H1 (cell line): ENCODE measurements at regions not wholly inside any gene's neighbourhood (a gene's known extent, or its start where the extent isn't known, plus 50 kb on each side); places are given as distances from the start of the nearest gene placed in this dataset.

Experiments
- CTCF ChIA-PET: fragments of 300-600 bp; sonication (Branson Sonifier 250); formaldehyde crosslinking; loops from one replicate; lab custom pipeline; 2021; ENCODE audit not compliant: partially characterized antibody; lab: Charles Lee
- POLR2A ChIA-PET: fragments of 300-600 bp; sonication (Branson Sonifier 250); formaldehyde crosslinking; loops from one replicate; lab custom pipeline; 2021; ENCODE audit warnings: inconsistent platforms; ENCODE audit not compliant: partially characterized antibody; lab: Charles Lee
- DNase-seq, 2 experiments: peaks; one replicate each; pipeline versions ENCODE4 v3.0.0 to v3.0.0-alpha.2; 2010 to 2022; ENCODE audit warnings: low spot score in 2 of 2, low read depth in 1 of 2, mixed read lengths in 1 of 2
- FAIRE-seq: peaks from 2 replicates; lab custom pipeline; 2011; peaks lifted over from hg19 to GRCh38; lab: Jason Lieb, UNC
- H2AFZ ChIP-seq: 2 replicates; pipeline ENCODE4 v1.8.1; 2012; ENCODE audit warnings: low read length, inconsistent platforms
- H2AK5ac ChIP-seq: 2 replicates; pipeline ENCODE4 v1.6.1; 2013; ENCODE audit warnings: low read depth, low read length
- H2BK120ac ChIP-seq: replicated peaks from 2 replicates; pipeline ENCODE3; 2013; ENCODE audit warnings: low read depth, low read length, inconsistent platforms
- H2BK12ac ChIP-seq: 2 replicates; pipeline ENCODE4 v1.6.1; 2013; ENCODE audit warnings: low read depth, low read length
- H2BK15ac ChIP-seq: 2 replicates; pipeline ENCODE4 v1.6.1; 2013; ENCODE audit warnings: low read length
- H2BK20ac ChIP-seq: 2 replicates; pipeline ENCODE4 v1.6.1; 2013; ENCODE audit warnings: low read length
- H2BK5ac ChIP-seq: 2 replicates; pipeline ENCODE4 v1.6.1; 2013; ENCODE audit warnings: low read depth, low read length
- H3K14ac ChIP-seq: 2 replicates; pipeline ENCODE4 v1.6.1; 2013; ENCODE audit warnings: inconsistent platforms; ENCODE audit not compliant: insufficient read length
- H3K18ac ChIP-seq: 2 replicates; pipeline ENCODE4 v1.6.1; 2013; ENCODE audit warnings: low read length; ENCODE audit errors: extremely low read depth
- H3K23ac ChIP-seq: 2 replicates; pipeline ENCODE4 v1.6.1; 2013; ENCODE audit warnings: inconsistent platforms; ENCODE audit not compliant: insufficient read length
- H3K23me2 ChIP-seq: 2 replicates; pipeline ENCODE4 v1.6.1; 2013; ENCODE audit warnings: low read depth, low read length
- H3K27ac ChIP-seq: 2 replicates; pipeline ENCODE4 v1.6.1; 2011; ENCODE audit warnings: low read depth, low read length, inconsistent platforms
- H3K27me3 ChIP-seq, 4 experiments: replicated peaks in 1 of 4; 1 replicate in 1 of 4; 2 replicates in 3 of 4; pipeline versions ENCODE4 v1.6.1 to v1.8.1; 2011 to 2013; ENCODE audit warnings: low read length in 3 of 4, mild to moderate bottlenecking in 3 of 4, inconsistent platforms in 2 of 4, mixed read lengths in 2 of 4, moderate library complexity in 1 of 4; ENCODE audit not compliant: control insufficient read depth in 3 of 4, insufficient read depth in 3 of 4; ENCODE audit errors: extremely low read depth in 1 of 4
- H3K36me3 ChIP-seq, 4 experiments: 2 replicates each; pipeline versions ENCODE4 v1.6.1 to v1.8.1; 2011 to 2013; ENCODE audit warnings: mild to moderate bottlenecking in 4 of 4, low read length in 3 of 4, moderate library complexity in 2 of 4, control low read depth in 1 of 4, inconsistent platforms in 1 of 4; ENCODE audit not compliant: insufficient read depth in 4 of 4, control insufficient read depth in 2 of 4
- H3K4ac ChIP-seq: replicated peaks from 2 replicates; pipeline ENCODE3; 2013; ENCODE audit warnings: low read length, low read depth, mixed read lengths, inconsistent platforms; ENCODE audit not compliant: insufficient read length
- H3K4me1 ChIP-seq, 4 experiments: replicated peaks in 1 of 4; 1 replicate in 1 of 4; 2 replicates in 3 of 4; pipeline versions ENCODE4 v1.6.1 to v1.8.1; 2011 to 2013; ENCODE audit warnings: low read length in 3 of 4, inconsistent platforms in 2 of 4, mixed read lengths in 1 of 4; ENCODE audit not compliant: insufficient read depth in 4 of 4, control insufficient read depth in 3 of 4
- H3K4me2 ChIP-seq, 2 experiments: 2 replicates each; pipeline versions ENCODE4 v1.6.1 to v1.8.1; 2011 to 2013; ENCODE audit warnings: low read depth in 2 of 2, low read length in 2 of 2, control low read depth in 1 of 2, inconsistent platforms in 1 of 2, mild to moderate bottlenecking in 1 of 2; ENCODE audit not compliant: insufficient read depth in 1 of 2
- H3K4me3 ChIP-seq, 4 experiments: fragments of 200-600, 300-600 bp in 1 of 4; sonication (generic), shearing (Covaris generic), sonication (Bioruptor Twin) in 1 of 4; 2 replicates each; pipeline versions ENCODE4 v1.5.1 to v1.8.1; 2011 to 2016; ENCODE audit warnings: low read length in 4 of 4, low read depth in 3 of 4, control low read depth in 2 of 4, inconsistent platforms in 2 of 4, mild to moderate bottlenecking in 2 of 4, mixed read lengths in 1 of 4, moderate library complexity in 1 of 4; ENCODE audit not compliant: insufficient read depth in 2 of 4; ENCODE audit errors: extremely low read depth in 1 of 4
- H3K56ac ChIP-seq: replicated peaks from 2 replicates; pipeline ENCODE3; 2013; ENCODE audit warnings: low read depth, mild to moderate bottlenecking, mixed read lengths, low read length, inconsistent platforms; ENCODE audit not compliant: insufficient read length
- H3K79me1 ChIP-seq: 2 replicates; pipeline ENCODE4 v1.6.1; 2013; ENCODE audit warnings: low read depth, low read length, control low read depth
- H3K79me2 ChIP-seq, 2 experiments: 2 replicates each; pipeline versions ENCODE4 v1.6.1 to v1.8.1; 2012 to 2013; ENCODE audit warnings: low read length in 2 of 2, mild to moderate bottlenecking in 2 of 2, inconsistent platforms in 1 of 2; ENCODE audit not compliant: insufficient read depth in 2 of 2, control insufficient read depth in 1 of 2
- H3K9ac ChIP-seq, 4 experiments: replicated peaks in 1 of 4; 1 replicate in 1 of 4; 2 replicates in 3 of 4; pipeline versions ENCODE4 v1.6.1 to v1.8.1; 2011 to 2013; ENCODE audit warnings: low read depth in 3 of 4, low read length in 3 of 4, control low read depth in 2 of 4, mild to moderate bottlenecking in 2 of 4, moderate library complexity in 2 of 4, inconsistent platforms in 1 of 4; ENCODE audit errors: extremely low read depth in 1 of 4
- H3K9me3 ChIP-seq, 2 experiments: 2 replicates each; pipeline versions ENCODE4 v1.6.1 to v1.8.1; 2012 to 2013; ENCODE audit warnings: mild to moderate bottlenecking in 2 of 2, moderate library complexity in 2 of 2, control low read depth in 1 of 2, inconsistent platforms in 1 of 2, low read depth in 1 of 2, low read length in 1 of 2, mixed read lengths in 1 of 2; ENCODE audit not compliant: insufficient read depth in 2 of 2
- H4K20me1 ChIP-seq, 2 experiments: replicated peaks in 1 of 2; 2 replicates each; pipeline versions ENCODE3 to v1.8.1; 2011 to 2013; ENCODE audit warnings: inconsistent platforms in 2 of 2, low read length in 2 of 2, mild to moderate bottlenecking in 1 of 2; ENCODE audit not compliant: insufficient read depth in 2 of 2, control insufficient read depth in 1 of 2
- H4K5ac ChIP-seq: 2 replicates; pipeline ENCODE4 v1.6.1; 2013; ENCODE audit warnings: low read length, low read depth, mixed read lengths, inconsistent platforms; ENCODE audit not compliant: insufficient read length
- H4K8ac ChIP-seq: 2 replicates; pipeline ENCODE4 v1.8.0; 2013; ENCODE audit warnings: mild to moderate bottlenecking, moderate library complexity, low read length, inconsistent platforms; ENCODE audit not compliant: insufficient read depth; ENCODE audit errors: extremely low read depth
- H4K91ac ChIP-seq: replicated peaks from 2 replicates; pipeline ENCODE3; 2013; ENCODE audit warnings: low read length, mixed read lengths, inconsistent platforms; ENCODE audit not compliant: insufficient read length
- BACH1 ChIP-seq: IDR thresholded peaks from 2 replicates; pipeline ENCODE4 v1.6.1; 2012; ENCODE audit warnings: low read length, improper control_type of control experiment
- CBX8 ChIP-seq: fragments of 300-800, 300-1000 bp; sonication (generic); IDR thresholded peaks from 2 replicates; pipeline ENCODE4 v1.7.1; 2016; ENCODE audit warnings: low read depth, low read length, borderline replicate concordance
- CREB1 ChIP-seq: IDR thresholded peaks from 2 replicates; pipeline ENCODE4 v1.6.1; 2012; ENCODE audit warnings: inconsistent platforms
- EGR1 ChIP-seq: IDR thresholded peaks from 2 replicates; pipeline ENCODE4 v1.6.1; 2011; ENCODE audit warnings: low read depth, low read length, borderline replicate concordance
- EZH2 ChIP-seq: fragments of 200-600 bp; sonication (generic); IDR thresholded peaks from 2 replicates; pipeline ENCODE4 v1.7.1; 2012; ENCODE audit warnings: low read depth, mild to moderate bottlenecking, moderate library complexity, low read length, inconsistent platforms; ENCODE audit not compliant: severe bottlenecking
- POLR2AphosphoS5 ChIP-seq: IDR thresholded peaks from 2 replicates; pipeline ENCODE4 v1.6.1; 2011; ENCODE audit warnings: low read depth, low read length
- RNF2 ChIP-seq: fragments of 200-900, 300-1000 bp; sonication (generic); IDR thresholded peaks from 2 replicates; pipeline ENCODE4 v1.7.1; 2016; ENCODE audit warnings: borderline replicate concordance, low read depth, mild to moderate bottlenecking, antibody characterized with exemption, low read length; ENCODE audit not compliant: poor library complexity, severe bottlenecking; ENCODE audit errors: missing control alignments
- SIX5 ChIP-seq: IDR thresholded peaks from 2 replicates; pipeline ENCODE4 v1.6.1; 2011; ENCODE audit warnings: mild to moderate bottlenecking, low read depth, low read length
- YY1 ChIP-seq: IDR thresholded peaks from 2 replicates; pipeline ENCODE4 v1.6.1; 2011; ENCODE audit warnings: low read depth, mild to moderate bottlenecking, low read length
- ZNF274 ChIP-seq: IDR thresholded peaks from 2 replicates; pipeline ENCODE4 v1.7.0; 2012; ENCODE audit warnings: low read length, borderline replicate concordance; ENCODE audit errors: extremely low read depth
- WGBS, 2 experiments: shearing (Covaris generic) in 1 of 2; methylation state at CpG; one replicate each; pipeline versions ENCODE4 v1.1.6 to v1.1.7; 2013 to 2015; ENCODE audit warnings: low lambda C conversion rate in 2 of 2, mixed read lengths in 2 of 2, inconsistent platforms in 1 of 2, low coverage in 1 of 2, missing lambda C conversion rate in 1 of 2; ENCODE audit not compliant: insufficient replicate concordance in 2 of 2, insufficient coverage in 1 of 2, insufficient read length in 1 of 2; ENCODE audit errors: extremely low coverage in 1 of 2, missing lambda C conversion rate in 1 of 2; 5-methylcytosine and 5-hydroxymethylcytosine counted together
- TF ChIP-seq, protein P1 (sequence below): IDR thresholded peaks from 2 replicates; pipeline ENCODE4 v1.6.1; 2012; ENCODE audit warnings: inconsistent platforms

DNA sequence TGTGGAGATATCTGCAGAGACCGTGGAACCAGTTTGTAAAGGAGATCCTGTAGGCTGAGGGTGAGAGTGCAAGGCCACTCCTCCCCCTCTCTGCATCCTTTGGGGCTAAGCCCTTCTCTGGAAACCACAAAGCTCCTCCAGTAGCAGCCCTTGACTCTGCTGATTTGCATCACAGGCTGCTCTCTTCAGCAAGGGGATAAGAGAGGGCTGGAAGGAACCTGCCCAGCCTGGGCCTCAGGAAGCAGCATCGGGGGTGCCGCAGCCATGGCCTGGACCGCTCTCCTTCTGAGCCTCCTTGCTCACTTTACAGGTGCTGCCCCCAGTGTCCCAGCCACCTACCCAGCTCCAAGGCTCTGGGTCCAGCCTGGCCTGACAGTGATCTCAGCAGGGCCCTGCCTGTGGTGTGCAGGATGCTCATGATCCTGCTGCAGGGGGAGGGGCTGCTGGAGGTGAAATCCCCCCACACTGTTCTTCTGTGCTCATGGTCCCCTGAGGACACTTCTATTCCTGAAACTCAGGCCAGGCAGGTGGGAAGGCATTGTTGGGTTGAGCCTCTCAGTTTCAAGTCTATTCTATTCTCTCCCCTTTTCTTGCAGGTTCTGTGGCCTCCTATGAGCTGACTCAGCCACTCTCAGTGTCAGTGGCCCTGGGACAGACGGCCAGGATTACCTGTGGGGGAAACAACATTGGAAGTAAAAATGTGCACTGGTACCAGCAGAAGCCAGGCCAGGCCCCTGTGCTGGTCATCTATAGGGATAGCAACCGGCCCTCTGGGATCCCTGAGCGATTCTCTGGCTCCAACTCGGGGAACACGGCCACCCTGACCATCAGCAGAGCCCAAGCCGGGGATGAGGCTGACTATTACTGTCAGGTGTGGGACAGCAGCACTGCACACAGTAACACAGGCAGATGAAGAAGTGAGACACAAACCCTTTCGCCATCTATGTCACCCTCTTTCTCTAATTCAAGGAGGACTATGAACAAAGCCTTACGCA lies 68.5 kb upstream of the IGLL5 start:
- POLR2A ChIA-PET, result no interaction called here
- FAIRE-seq, result no peak
- TF ChIP-seq, protein P1, sequence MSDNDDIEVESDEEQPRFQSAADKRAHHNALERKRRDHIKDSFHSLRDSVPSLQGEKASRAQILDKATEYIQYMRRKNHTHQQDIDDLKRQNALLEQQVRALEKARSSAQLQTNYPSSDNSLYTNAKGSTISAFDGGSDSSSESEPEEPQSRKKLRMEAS, result no peak
- TF ChIP-seq EGR1 (no peak), RNF2 (no peak), BACH1 (no peak), CBX8 (no peak), SIX5 (no peak), YY1 (no peak), CREB1 (no peak), EZH2 (no peak), ZNF274 (no peak), POLR2AphosphoS5 (no peak)

More for the DNA sequence above, 68.5 kb upstream of the IGLL5 start:
- Histone ChIP-seq H2BK12ac (no peak overlapping the region), H3K27me3 (peaks cover 9 to 45% (median 29%) of the 10 kb centered on the region in 4 experiments; a peak in 6 of 7 replicates), H3K23ac (no peak overlapping the region), H4K8ac (no peak overlapping the region), H4K5ac (no peak overlapping the region), H3K23me2 (no peaks in the 10 kb centered on the region), H3K9ac (no peak overlapping the region), H4K20me1 (no peaks in the 10 kb centered on the region), H3K4me1 (no peaks in the 10 kb centered on the region), H3K18ac (no peak overlapping the region), H3K56ac (no peak overlapping the region), H2BK15ac (no peak overlapping the region), H2BK5ac (no peak overlapping the region), H3K36me3 (no peaks in the 10 kb centered on the region), H3K79me2 (no peaks in the 10 kb centered on the region), H2AFZ (no peak overlapping the region), H3K14ac (no peak overlapping the region), H2BK120ac (no peak overlapping the region), H3K79me1 (no peaks in the 10 kb centered on the region), H4K91ac (no peak overlapping the region), H2BK20ac (no peak overlapping the region), H3K4ac (no peak overlapping the region), H2AK5ac (no peak overlapping the region), H3K4me2 (no peak overlapping the region), H3K27ac (no peak overlapping the region), H3K9me3 (peaks cover 36 to 79% of the 10 kb centered on the region in 2 experiments), H3K4me3 (no peak overlapping the region)
- DNase-seq, result no peak
- CTCF ChIA-PET, result no interaction called here
- 87% methylated on average over 12 of the region's 12 CpGs; no CpG with 5 or more reads in 1 of the 2 experiments for WGBS, 2 experiments
